Urinary bladder (tissue), 3 donors: ENCODE measurements at regions not wholly inside any gene's neighbourhood (a gene's known extent, or its start where the extent isn't known, plus 50 kb on each side); places are given as distances from the start of the nearest gene placed in this dataset.

ENCODE experiments used
- DNase-seq: peaks from one replicate; pipeline ENCODE4 v3.0.0-alpha.2; 2015; ENCODE audit errors: extremely low spot score
- H3K27ac ChIP-seq: one replicate; pipeline ENCODE4 v1.5.1; 2013; ENCODE audit warnings: low read depth, mild to moderate bottlenecking, moderate library complexity
- H3K36me3 ChIP-seq: one replicate; pipeline ENCODE4 v1.6.1; 2013; ENCODE audit warnings: mild to moderate bottlenecking, moderate library complexity; ENCODE audit not compliant: insufficient read depth
- H3K4me1 ChIP-seq: one replicate; pipeline ENCODE4 v1.6.1; 2013; ENCODE audit warnings: mild to moderate bottlenecking, moderate library complexity; ENCODE audit not compliant: insufficient read depth
- H3K4me3 ChIP-seq: one replicate; pipeline ENCODE4 v1.5.1; 2013; ENCODE audit warnings: low read depth, low read length
- WGBS: extraction: QIAGEN DNeasy Blood & Tissue Kit; methylation state at CpG from one replicate; pipeline ENCODE4 v1.1.7; 2013; 5-methylcytosine and 5-hydroxymethylcytosine counted together
- donor health status: healthy with polysubstance abuse.
- donor health status: healthy.

DNA sequence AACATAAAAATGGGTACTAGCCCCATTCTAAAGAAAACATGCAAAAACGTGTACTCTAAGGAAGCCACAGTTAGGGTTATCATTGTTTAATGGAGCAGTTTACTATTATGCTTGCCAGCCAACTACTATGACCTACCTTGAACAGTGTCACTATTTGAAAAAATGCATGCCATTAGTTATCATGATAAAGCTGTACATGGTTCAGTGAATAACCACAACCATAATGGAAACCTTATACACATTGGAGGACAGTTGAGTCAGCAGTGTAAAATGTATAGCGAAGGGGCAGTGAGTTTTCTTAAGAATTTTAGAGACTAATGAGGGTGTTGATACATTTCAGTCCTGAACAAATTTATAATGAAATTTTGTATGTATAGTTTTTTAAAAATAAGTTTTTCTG, 381.9 kb downstream of the GRXCR1 start:
- DNase-seq: no peak
- 68% methylated on average over 2 of the region's 2 CpGs for WGBS
- Histone ChIP-seq H3K36me3 (no peaks in the 10 kb centered on the region), H3K27ac (no peak overlapping the region), H3K4me3 (no peak overlapping the region), H3K4me1 (no peaks in the 10 kb centered on the region)

DNA sequence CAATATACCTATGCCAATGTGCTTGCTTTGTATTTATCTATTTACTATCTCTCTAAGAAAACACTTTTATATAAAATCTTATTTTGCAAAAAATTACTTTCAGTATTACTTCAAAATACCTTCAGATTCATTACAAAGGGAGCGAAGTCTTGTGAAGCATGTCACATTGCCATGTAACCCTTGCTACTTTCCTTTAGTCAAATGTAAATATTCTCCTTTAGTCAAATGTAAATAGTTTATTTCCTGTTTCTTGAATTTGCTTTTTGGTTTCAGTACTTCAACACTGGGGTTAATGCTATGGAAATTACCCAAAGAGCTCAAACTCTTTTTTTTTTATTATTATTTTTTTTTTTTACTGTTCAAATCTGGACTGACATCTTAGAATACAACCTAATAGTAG, 383.3 kb downstream of the GRXCR1 start:
- 87% methylated on average over 1 of the region's 1 CpG for WGBS
- H3K27ac ChIP-seq: no peak overlapping the region
- H3K4me3 ChIP-seq: no peak overlapping the region
- DNase-seq: no peak
- H3K36me3 ChIP-seq: no peaks in the 10 kb centered on the region
- H3K4me1 ChIP-seq: no peaks in the 10 kb centered on the region

DNA sequence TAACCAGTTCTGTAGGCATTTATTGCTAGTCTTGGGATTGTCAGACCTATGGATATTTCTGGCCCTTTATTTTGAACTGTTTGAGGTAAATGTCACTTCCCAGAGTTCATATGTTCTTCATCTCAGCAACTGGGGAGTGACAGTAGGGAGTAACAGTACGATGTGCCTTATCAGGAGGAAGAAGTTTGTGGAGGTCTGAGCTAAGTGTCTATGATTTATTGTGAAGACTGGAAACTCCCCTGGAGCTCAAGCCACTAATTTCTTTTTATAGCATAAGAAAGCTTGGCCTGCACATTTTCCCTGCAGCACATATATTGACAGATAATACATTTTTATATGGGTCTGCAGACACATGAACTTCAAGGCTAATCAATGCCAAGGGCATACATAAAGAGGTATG, 383.8 kb downstream of the GRXCR1 start:
- H3K4me3 ChIP-seq: no peak overlapping the region
- no peak overlapping the region for H3K27ac ChIP-seq
- no peaks in the 10 kb centered on the region for H3K36me3 ChIP-seq
- DNase-seq: no peak
- 10% methylated on average over 1 of the region's 1 CpG for WGBS
- no peaks in the 10 kb centered on the region for H3K4me1 ChIP-seq

DNA sequence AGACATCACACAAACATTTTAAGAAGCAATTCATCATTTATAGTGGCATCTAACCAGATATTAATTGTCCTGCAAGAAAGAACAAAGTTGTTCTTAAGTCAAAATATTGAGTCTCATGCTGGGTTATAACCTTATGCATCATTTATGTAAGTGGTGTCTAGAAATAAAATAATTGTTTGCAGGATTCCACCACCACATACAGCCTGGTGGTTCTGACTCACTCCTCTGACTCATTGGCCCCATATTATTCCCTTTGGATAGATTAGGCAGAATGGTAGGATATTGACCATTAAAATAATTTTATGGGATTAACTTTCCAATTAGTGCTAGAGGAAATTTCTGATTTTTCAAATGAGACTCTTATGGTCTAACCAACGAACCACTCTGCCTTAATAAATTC, 384.5 kb downstream of the GRXCR1 start:
- Histone ChIP-seq H3K4me1 (no peaks in the 10 kb centered on the region), H3K36me3 (no peaks in the 10 kb centered on the region), H3K27ac (no peak overlapping the region), H3K4me3 (no peak overlapping the region)
- DNase-seq: no peak
- 71% methylated on average over 1 of the region's 1 CpG for WGBS

DNA sequence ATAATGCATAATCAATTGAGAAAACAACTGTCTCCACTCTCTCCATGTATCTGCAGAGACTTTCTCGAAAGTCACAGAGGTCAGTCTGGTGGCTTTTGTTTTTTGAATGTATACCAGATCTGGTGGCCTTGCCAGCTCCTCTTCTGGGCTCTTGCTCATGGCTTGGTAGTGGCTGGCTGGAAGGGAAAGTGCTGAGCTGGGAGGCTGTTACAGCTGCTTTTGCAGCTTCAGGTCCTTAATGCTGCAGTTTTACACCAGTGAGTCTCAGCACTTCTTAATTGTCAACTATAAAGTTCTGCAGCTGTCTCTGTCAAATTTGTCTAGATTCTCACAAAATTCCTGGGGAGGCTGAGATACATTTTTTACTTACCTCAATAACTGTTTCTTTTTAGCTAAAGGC, 390.0 kb downstream of the GRXCR1 start:
- H3K4me3 ChIP-seq: no peak overlapping the region
- 85% methylated on average over 1 of the region's 1 CpG for WGBS
- DNase-seq: no peak
- H3K36me3 ChIP-seq: no peaks in the 10 kb centered on the region
- no peak overlapping the region for H3K27ac ChIP-seq
- H3K4me1 ChIP-seq: no peaks in the 10 kb centered on the region

DNA sequence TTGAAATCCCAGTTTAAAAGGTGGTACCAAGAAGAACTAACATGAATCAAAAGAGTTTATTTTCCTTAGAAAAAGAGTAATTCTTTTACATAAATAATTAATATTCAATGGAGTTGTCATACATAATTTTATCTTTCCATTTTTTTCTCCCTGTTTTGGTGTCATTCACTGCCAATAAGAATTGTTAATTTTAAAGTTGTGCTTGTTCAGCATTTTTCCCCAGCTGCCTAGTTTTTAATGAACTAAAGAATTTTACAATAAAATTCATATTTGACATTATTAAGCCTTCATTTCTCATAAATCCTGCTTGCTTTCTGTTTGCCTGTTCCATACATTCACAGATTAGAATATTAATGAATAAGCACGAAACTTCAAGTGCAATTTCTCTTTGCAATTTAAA, 393.6 kb downstream of the GRXCR1 start:
- Histone ChIP-seq H3K27ac (no peak overlapping the region), H3K4me3 (no peak overlapping the region), H3K4me1 (no peaks in the 10 kb centered on the region), H3K36me3 (no peaks in the 10 kb centered on the region)
- no peak for DNase-seq
- 73% methylated on average over 1 of the region's 1 CpG for WGBS

DNA sequence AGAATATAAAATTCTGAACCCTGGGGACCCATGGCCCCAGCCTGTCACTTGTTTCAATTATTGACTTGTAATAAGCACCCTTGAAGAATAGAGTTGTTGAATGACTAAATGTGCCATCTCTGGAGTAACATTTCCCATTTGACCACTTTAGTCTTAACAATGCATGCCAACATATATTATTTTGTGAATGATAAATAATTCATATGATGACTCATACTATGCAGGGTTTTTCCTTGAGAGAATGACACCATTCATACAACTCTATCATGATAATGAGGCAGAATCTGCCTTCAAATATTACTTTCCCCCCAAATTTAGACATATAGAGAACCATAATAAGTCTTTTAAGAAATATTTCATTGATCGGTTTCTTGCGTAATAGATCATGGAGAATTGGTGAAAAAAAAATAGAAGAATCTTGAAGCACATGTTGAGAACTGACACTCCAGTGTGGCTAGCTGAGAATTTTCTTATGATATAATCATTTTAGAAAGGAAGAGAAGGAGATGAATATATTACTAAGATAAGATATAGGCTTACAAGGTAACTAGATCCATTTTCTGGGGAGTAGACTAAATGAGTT, 404.5 kb downstream of the GRXCR1 start:
- no peaks in the 10 kb centered on the region for H3K36me3 ChIP-seq
- no peak for DNase-seq
- 96% methylated on average over 2 of the region's 2 CpGs for WGBS
- H3K4me1 ChIP-seq: no peaks in the 10 kb centered on the region
- H3K27ac ChIP-seq: no peak overlapping the region
- no peak overlapping the region for H3K4me3 ChIP-seq

DNA sequence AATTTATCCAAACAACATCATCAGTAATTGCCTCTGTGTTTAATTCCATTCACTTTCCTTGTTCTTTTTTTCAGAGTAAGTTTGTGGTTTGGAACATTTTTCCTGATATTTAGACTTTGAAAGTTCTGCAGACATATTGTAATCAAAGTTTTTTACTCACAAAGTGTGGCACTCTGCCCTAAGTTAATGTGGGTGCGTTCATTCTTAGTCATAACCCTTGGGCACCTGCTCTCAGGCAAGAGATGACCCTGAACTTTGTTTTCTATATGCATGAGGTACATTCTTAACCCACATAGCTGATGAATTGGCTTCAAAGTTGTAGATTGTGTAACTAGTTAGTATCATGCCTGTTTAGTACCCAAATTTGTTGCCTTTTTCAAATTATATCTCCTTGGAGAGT, 424.3 kb downstream of the GRXCR1 start:
- H3K4me3 ChIP-seq: no peak overlapping the region
- no peaks in the 10 kb centered on the region for H3K4me1 ChIP-seq
- 58% methylated on average over 1 of the region's 1 CpG for WGBS
- H3K36me3 ChIP-seq: no peaks in the 10 kb centered on the region
- no peak overlapping the region for H3K27ac ChIP-seq
- DNase-seq: no peak

DNA sequence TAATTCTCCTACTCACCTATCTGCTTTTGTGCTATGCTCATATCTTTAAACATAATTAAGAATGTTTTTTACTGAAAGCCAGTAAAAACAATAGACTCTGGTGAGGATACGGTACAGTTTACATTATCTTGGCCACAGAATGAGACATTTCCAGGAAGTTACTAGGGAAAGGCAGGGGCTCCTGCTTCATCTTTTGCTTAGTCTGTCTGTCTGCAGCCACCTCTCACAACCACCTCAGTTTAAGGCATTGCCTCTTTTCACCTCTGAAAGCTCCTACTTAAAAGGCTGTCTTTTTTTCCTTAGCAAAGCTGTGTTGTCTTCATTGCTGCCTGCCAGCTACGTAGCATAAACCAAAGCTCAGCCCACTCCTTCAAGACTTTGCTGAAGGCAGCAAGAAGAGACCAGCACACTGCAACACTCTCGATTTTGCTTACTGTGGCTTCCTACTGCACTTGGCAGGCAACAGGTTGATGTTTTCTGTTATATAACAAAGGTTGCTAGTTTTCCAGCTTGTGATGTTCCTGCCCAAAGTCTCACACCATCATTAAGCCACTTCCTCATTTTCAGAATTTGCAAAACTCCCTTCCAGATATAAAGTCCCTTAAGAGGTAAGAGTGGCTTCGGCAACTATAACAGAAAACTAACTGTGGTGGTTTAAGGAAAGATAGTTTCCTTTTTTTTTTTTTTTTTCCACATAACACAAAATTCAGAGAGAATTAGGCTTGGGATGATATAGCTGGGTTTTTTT, 432.9 kb downstream of the GRXCR1 start:
- Histone ChIP-seq H3K27ac (no peak overlapping the region), H3K4me3 (no peak overlapping the region), H3K36me3 (no peaks in the 10 kb centered on the region), H3K4me1 (no peaks in the 10 kb centered on the region)
- DNase-seq: no peak
- 31% methylated on average over 4 of the region's 4 CpGs for WGBS

DNA sequence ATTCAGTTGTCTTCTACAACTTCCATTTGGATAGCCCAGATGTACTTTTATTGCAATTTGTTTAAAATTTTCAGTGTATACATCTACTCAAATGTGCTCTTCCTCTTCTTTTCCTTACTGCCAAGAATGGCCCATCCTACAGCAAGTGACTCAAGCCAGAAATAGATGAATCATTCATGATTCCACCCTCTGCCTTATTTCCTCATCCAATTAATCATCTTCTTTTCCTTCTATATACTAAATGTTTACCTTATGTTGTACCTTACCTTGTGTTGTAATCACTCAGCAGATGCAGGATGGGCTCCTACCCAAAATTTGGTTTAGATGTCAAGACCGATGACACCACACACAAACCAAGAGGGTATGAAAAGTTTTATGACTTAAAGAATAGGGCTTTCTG, 437.8 kb downstream of the GRXCR1 start:
- no peaks in the 10 kb centered on the region for H3K4me1 ChIP-seq

DNA sequence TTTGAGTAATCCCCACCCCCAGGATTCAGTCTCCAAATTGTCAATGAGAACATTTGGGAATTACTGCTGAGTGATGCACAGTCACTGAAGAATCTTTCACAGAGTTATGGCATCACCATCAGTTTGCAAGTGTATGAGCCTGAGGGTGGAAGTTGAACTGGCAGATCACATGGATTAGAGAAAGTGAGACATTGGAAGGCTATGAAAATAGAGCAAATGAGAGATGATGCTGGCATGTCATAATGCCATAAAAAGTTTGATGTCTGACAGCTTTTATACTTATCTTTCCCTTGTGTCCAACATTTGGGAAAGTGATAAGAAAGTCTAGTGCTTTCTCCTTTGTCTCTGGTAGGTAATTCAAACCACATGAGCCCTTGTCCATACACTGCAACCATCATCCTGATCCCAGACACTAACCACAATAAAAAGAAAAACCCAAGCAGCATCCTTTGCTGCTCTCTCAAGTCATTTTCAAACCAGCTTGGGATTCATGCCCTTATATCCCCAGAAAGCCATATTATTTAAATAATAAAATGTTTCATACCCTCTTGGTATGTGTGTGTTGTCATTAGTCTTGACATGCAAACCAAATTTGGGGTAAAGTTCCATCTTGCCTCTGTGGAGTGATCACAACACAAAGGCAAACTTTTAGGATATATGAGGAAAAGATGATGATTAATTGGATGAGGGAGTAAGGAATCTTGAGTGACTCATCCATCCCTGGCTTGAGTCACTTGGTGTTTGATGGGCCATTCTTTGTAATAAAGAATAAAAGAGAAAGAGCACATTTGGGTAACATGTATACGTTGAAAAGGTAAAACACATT, 438.9 kb downstream of the GRXCR1 start:
- no peak overlapping the region for H3K4me3 ChIP-seq
- H3K36me3 ChIP-seq: no peaks in the 10 kb centered on the region
- no peak for DNase-seq
- no peak overlapping the region for H3K27ac ChIP-seq
- WGBS: 83% methylated on average over 1 of the region's 1 CpG
- no peaks in the 10 kb centered on the region for H3K4me1 ChIP-seq

More for the DNA sequence above, 437.8 kb downstream of the GRXCR1 start:
- no peak overlapping the region for H3K27ac ChIP-seq
- 92% methylated on average over 1 of the region's 1 CpG for WGBS
- no peak overlapping the region for H3K4me3 ChIP-seq
- DNase-seq: no peak
- no peaks in the 10 kb centered on the region for H3K36me3 ChIP-seq

DNA sequence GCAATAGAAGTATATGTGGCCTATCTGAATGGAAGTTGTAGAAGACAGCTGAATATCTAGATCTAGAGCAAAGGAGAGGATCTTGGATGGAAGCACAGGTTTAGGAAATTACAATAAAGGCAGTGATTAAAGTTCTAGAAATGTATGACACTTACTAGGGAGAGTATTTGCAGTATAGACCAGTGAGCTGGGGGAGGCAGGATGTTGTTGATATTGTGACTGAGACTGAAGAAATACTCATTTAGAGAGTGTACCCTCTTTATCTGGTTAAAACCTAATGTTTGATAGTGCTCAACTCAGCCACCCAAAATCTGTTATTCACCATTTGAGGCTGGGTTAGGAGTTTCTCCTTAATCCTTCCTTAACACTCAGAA, 439.5 kb downstream of the GRXCR1 start:
- Histone ChIP-seq H3K4me1 (no peaks in the 10 kb centered on the region), H3K36me3 (no peaks in the 10 kb centered on the region), H3K4me3 (no peak overlapping the region), H3K27ac (no peak overlapping the region)
- no peak for DNase-seq

DNA sequence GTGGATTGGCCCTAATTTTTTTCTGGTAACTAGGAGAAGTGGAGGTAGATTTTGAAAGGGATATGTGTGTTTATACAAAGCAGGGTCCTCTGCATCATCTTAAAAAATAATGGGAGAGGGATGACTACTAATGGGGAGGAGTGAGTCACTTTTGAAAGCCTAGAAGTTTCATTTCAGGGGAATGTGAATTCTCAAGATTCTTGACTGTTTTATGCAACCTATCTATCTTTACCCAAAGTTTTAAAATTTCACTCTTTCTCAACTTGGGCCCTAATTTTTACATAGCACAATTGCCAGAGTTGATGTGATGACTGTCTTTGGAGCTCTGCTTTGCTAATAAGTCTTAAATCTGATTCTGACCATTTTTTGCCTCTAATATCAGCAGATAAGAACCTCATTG, 445.2 kb downstream of the GRXCR1 start:
- Histone ChIP-seq H3K4me1 (no peaks in the 10 kb centered on the region), H3K36me3 (no peaks in the 10 kb centered on the region), H3K4me3 (no peak overlapping the region), H3K27ac (no peak overlapping the region)
- DNase-seq: no peak

DNA sequence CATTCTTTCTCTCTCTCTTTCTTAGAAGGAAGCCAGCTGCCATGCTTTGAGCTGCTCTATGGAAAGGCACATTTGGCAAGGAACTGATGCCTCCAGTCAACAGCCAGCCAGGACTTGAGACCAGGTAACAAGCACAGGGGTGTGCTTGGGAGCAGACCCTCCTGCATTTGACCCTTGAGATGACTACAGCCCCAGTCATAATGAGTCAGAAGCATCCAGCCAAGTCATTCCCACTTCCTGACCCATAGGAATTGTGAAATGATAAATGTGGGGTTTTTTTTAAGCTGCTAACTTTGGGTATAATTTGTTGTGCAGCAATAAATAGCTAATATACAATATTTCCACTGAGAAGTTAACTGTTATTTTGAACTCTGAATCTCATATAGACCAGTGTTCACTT, 446.9 kb downstream of the GRXCR1 start:
- Histone ChIP-seq H3K4me3 (no peak overlapping the region), H3K4me1 (no peaks in the 10 kb centered on the region), H3K36me3 (no peaks in the 10 kb centered on the region), H3K27ac (no peak overlapping the region)
- no peak for DNase-seq
